Breast epithelium (tissue), 3 donors: ENCODE measurements at regions not wholly inside any gene's neighbourhood (a gene's known extent, or its start where the extent isn't known, plus 50 kb on each side); places are given as distances from the start of the nearest gene placed in this dataset.

Source experiments
- POLR2A ChIP-seq: fragments of 450-650 bp; IDR thresholded peaks from one replicate; pipeline ENCODE4 v1.6.1; 2016; ENCODE audit warnings: antibody characterized with exemption, mild to moderate bottlenecking, moderate library complexity
- POLR2AphosphoS5 ChIP-seq, 3 donors: sonication (generic); formaldehyde crosslinking; IDR thresholded peaks; one replicate each; pipeline ENCODE4 v1.6.1; 2017; ENCODE audit warnings: antibody characterized with exemption in 3 of 3
- TF ChIP-seq, protein P1 (sequence below), 3 donors: fragments of 450-650 bp; IDR thresholded peaks; one replicate each; pipeline ENCODE4 v1.5.1; 2016 to 2017; ENCODE audit warnings: antibody characterized with exemption in 3 of 3, mild to moderate bottlenecking in 3 of 3, moderate library complexity in 3 of 3

DNA sequence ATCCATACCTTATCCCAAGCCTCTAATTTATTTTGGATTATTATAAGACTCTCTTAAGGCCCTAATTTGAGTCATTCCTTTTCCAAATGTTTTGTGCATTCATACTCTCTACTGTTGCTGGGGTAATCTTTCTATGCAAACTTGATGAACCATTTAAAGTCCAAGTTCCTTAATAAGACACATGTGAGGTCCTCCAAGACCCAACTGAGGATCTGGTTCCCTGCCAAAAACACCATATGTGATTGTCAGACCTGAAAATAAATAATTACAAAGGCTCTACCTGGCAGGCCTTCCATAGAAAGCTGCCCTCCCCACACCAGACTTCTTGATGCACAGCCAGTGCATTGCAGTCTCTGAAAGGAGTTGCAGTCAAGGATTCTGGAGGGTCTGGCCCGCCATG lies 257.9 kb upstream of the AKR1E2 start:
- TF ChIP-seq, protein P1, sequence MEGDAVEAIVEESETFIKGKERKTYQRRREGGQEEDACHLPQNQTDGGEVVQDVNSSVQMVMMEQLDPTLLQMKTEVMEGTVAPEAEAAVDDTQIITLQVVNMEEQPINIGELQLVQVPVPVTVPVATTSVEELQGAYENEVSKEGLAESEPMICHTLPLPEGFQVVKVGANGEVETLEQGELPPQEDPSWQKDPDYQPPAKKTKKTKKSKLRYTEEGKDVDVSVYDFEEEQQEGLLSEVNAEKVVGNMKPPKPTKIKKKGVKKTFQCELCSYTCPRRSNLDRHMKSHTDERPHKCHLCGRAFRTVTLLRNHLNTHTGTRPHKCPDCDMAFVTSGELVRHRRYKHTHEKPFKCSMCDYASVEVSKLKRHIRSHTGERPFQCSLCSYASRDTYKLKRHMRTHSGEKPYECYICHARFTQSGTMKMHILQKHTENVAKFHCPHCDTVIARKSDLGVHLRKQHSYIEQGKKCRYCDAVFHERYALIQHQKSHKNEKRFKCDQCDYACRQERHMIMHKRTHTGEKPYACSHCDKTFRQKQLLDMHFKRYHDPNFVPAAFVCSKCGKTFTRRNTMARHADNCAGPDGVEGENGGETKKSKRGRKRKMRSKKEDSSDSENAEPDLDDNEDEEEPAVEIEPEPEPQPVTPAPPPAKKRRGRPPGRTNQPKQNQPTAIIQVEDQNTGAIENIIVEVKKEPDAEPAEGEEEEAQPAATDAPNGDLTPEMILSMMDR (IDR thresholded peaks at IDR 0.05): no peak
- TF ChIP-seq POLR2A (no peak), POLR2AphosphoS5 (IDR thresholded peaks at IDR 0.05) (no peak)
